Progenitor cell of endocrine pancreas (in vitro differentiated cells): ENCODE measurements at regions not wholly inside any gene's neighbourhood (a gene's known extent, or its start where the extent isn't known, plus 50 kb on each side); places are given as distances from the start of the nearest gene placed in this dataset.
"Not testable (repeated sequence)": the region's sequence is repeated elsewhere in the genome, so short reads cannot be mapped to it uniquely, and the experiment has no call there.

Experiments used
- DNase-seq: peaks from one replicate; pipeline ENCODE4 v3.0.0; 2021; ENCODE audit warnings: low spot score; ENCODE audit not compliant: unreplicated experiment
- H3K27ac Mint-ChIP-seq: 2 replicates; pipeline ENCODE4 v1.8.0; 2021; ENCODE audit warnings: mild to moderate bottlenecking, moderate library complexity, mixed read lengths
- H3K27me3 Mint-ChIP-seq: 2 replicates; pipeline ENCODE4 v1.8.0; 2021; ENCODE audit warnings: mixed read lengths
- H3K36me3 Mint-ChIP-seq: 2 replicates; pipeline ENCODE4 v1.8.0; 2022; ENCODE audit warnings: mixed read lengths; ENCODE audit not compliant: insufficient read depth
- H3K4me1 Mint-ChIP-seq: 2 replicates; pipeline ENCODE4 v1.8.0; 2021; ENCODE audit warnings: low read depth, mixed read lengths
- H3K4me3 Mint-ChIP-seq: 2 replicates; pipeline ENCODE4 v1.8.0; 2021; ENCODE audit warnings: low read depth, mild to moderate bottlenecking, moderate library complexity, mixed read lengths
- H3K9me3 Mint-ChIP-seq: 2 replicates; pipeline ENCODE4 v1.8.0; 2021; ENCODE audit warnings: low read depth, mixed read lengths
- CTCF ChIP-seq: fragments of 200-600 bp; sonication (generic); IDR thresholded peaks from one replicate; pipeline ENCODE4 v1.5.0; 2021; ENCODE audit warnings: antibody characterized with exemption, mild to moderate bottlenecking; ENCODE audit not compliant: unreplicated experiment

GRCh38 chr1:148367596-148367995 lies 115.5 kb downstream of the PPIAL4G start:
- DNase-seq, result no peak
- H3K9me3 Mint-ChIP-seq, result no peaks in the 10 kb centered on the region
- no peaks in the 10 kb centered on the region for H3K36me3 Mint-ChIP-seq
- no peak for TF ChIP-seq CTCF
- no peak overlapping the region for H3K4me3 Mint-ChIP-seq
- peaks cover 3% of the 10 kb centered on the region for H3K4me1 Mint-ChIP-seq
- H3K27me3 Mint-ChIP-seq, result peaks cover 33% of the 10 kb centered on the region
- H3K27ac Mint-ChIP-seq, result no peak overlapping the region

GRCh38 chr1:148366136-148366753 lies 116.9 kb downstream of the PPIAL4G start:
- H3K27ac Mint-ChIP-seq, H3K36me3 Mint-ChIP-seq, H3K9me3 Mint-ChIP-seq, DNase-seq, H3K4me3 Mint-ChIP-seq: not testable (repeated sequence)
- H3K27me3 Mint-ChIP-seq, result peaks cover 40% of the 10 kb centered on the region
- H3K4me1 Mint-ChIP-seq, result peaks cover 11% of the 10 kb centered on the region

GRCh38 chr1:148365151-148365550 lies 118.0 kb downstream of the PPIAL4G start:
- H3K27me3 Mint-ChIP-seq, result peaks cover 47% of the 10 kb centered on the region

DNA sequence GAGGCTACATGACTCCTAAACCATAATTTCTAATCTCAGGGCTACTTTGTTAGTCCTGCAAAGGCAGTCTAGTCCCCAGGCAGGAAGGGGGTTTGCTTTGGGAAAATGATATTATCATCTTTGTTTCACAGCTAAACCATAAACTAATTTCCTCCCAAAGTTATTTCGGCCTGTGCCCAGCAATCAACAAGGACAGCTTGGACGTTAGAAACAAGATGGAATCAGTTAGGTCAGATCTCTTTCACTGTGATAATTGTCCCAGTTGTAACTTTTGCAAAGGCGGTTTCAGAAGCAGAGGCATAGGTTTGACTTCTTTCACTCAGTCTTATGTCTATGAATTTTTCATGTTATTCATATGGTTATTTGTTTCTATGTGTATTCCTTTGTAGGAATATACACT lies 119.1 kb downstream of the PPIAL4G start:
- not testable (repeated sequence) for H3K9me3 Mint-ChIP-seq, DNase-seq, H3K27ac Mint-ChIP-seq, H3K4me3 Mint-ChIP-seq, H3K36me3 Mint-ChIP-seq
- H3K4me1 Mint-ChIP-seq, result peaks cover 11% of the 10 kb centered on the region
- peaks cover 49% of the 10 kb centered on the region for H3K27me3 Mint-ChIP-seq

More at GRCh38 chr1:148365151-148365550, 118.0 kb downstream of the PPIAL4G start:
- H3K36me3 Mint-ChIP-seq, H3K27ac Mint-ChIP-seq, H3K9me3 Mint-ChIP-seq, DNase-seq, H3K4me3 Mint-ChIP-seq: not testable (repeated sequence)
- peaks cover 11% of the 10 kb centered on the region for H3K4me1 Mint-ChIP-seq

- Mint-ChIP-seq H3K4me3 (no peak overlapping the region), H3K4me1 (peaks cover 11% of the 10 kb centered on the region), H3K27ac (no peak overlapping the region), H3K9me3 (no peaks in the 10 kb centered on the region), H3K36me3 (no peaks in the 10 kb centered on the region), H3K27me3 (peaks cover 51% of the 10 kb centered on the region)
- no peak for TF ChIP-seq CTCF
- DNase-seq, result no peak
These were observed 119.7 kb downstream of the PPIAL4G start for GRCh38 chr1:148363439-148363810.

DNA sequence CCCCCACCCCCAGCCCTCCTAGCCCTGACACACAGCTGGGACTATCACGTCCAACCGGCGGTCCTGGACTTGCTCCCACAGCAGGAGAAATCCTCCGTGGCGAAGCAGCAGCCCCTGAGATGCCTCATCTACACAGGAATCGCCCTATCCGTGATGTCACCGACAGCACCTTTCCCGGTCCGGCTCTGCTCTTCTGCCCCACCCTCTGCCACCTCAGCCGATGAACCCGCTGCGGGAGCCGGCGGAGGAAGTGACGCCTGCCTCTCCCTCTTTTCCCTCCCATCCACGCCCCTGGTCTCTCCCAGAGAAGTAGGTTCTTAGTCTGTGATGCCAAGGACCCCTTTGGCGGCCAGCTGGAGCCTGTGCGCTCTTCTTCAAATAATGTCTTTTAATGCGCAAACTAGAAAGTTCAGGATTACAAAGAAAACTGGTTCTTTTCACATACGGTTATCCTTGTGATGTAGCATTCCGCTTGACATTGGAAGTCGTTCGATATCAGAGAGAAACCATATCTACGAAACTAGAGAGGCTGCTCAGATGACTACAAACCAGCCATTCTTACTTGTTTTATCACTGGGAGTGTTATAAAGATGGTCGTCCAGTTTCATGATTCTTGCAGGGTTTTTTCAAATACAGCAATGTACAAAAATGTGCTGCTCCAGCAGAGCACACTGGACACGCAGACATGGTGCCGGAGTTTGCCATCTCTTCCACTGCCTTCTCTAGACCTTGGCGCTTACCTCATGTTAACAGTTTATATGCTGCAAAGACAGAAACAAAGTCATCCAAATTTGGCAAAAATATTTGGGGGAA lies 120.3 kb downstream of the PPIAL4G start:
- DNase-seq, result no peak
- Mint-ChIP-seq H3K4me3 (peak overlapping the region; percentile 73), H3K9me3 (no peaks in the 10 kb centered on the region), H3K27me3 (peaks cover 57% of the 10 kb centered on the region), H3K36me3 (no peaks in the 10 kb centered on the region), H3K4me1 (peaks cover 11% of the 10 kb centered on the region), H3K27ac (peak overlapping the region; percentile 62)
- no peak for TF ChIP-seq CTCF

DNA sequence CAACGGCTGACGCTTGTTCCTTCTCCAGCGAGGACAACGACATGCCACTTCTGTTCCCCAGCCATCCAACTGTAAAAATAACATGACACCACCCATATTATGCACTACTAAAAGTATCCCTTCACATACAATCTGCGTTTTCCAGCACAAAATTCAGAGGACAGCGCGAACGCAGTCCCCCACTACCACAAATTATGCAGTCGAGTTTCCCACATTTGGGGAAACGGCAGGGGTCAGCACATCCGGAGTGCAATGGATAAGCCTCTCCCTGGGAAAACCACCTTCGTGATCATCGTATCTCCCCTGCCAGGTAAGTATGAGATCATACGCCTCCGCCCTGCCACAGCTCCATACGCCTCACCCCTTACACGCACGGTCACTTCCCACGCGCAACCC lies 120.9 kb downstream of the PPIAL4G start:
- DNase-seq, result no peak
- H3K27ac Mint-ChIP-seq, result peak overlapping the region; percentile 8
- H3K36me3 Mint-ChIP-seq, result no peaks in the 10 kb centered on the region
- TF ChIP-seq CTCF, result no peak
- peaks cover 11% of the 10 kb centered on the region for H3K4me1 Mint-ChIP-seq
- H3K9me3 Mint-ChIP-seq, result no peaks in the 10 kb centered on the region
- peaks cover 63% of the 10 kb centered on the region for H3K27me3 Mint-ChIP-seq
- peak overlapping the region; percentile 73 for H3K4me3 Mint-ChIP-seq
